ENCODE measurements at regions not wholly inside any gene's neighbourhood (a gene's known extent, or its start where the extent isn't known, plus 50 kb on each side); places are given as distances from the start of the nearest gene placed in this dataset.

DNA sequence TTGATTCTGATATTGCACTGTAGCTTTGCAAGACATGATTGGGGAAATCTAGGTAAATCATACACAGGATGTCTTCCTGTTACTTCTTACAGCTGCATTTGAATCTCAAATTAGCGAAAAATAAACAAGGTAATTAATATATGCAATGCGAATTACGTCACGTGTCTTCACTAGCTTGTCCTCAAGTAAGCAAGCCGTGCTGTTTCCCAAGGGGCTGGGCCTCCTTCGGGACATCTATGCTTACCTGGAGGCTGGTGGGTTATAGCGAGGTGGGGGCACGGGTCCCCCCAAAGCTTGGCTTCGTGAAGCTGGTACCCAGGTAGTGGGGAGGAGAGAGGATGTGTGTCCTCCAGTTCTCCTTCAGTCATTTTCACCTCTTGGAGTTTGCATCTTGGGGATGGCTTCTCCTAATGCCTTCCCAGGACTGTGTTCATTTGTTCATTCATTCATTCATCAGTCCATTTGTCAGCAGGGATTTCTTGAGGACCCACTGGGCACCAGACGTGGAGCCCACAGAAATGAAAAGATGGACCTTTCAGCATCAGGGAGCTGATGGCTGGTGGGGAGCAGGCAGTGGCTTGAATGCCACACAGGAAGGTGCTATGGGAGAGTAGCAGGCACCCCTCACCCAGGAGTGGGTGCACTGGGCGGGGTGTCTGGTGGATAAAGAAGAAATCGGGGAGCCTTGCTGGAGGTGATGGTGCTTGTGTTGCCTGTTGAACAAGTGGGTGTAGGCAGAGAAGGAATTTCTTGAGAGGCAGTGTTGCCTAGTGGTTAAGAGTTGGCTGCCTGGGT lies 155.1 kb downstream of the GLI2 start:
- TF ChIP-seq, protein P1, sequence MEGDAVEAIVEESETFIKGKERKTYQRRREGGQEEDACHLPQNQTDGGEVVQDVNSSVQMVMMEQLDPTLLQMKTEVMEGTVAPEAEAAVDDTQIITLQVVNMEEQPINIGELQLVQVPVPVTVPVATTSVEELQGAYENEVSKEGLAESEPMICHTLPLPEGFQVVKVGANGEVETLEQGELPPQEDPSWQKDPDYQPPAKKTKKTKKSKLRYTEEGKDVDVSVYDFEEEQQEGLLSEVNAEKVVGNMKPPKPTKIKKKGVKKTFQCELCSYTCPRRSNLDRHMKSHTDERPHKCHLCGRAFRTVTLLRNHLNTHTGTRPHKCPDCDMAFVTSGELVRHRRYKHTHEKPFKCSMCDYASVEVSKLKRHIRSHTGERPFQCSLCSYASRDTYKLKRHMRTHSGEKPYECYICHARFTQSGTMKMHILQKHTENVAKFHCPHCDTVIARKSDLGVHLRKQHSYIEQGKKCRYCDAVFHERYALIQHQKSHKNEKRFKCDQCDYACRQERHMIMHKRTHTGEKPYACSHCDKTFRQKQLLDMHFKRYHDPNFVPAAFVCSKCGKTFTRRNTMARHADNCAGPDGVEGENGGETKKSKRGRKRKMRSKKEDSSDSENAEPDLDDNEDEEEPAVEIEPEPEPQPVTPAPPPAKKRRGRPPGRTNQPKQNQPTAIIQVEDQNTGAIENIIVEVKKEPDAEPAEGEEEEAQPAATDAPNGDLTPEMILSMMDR (conservative IDR thresholded peaks at IDR 0.05; ENCODE audit: low read length) = no peak
- TF ChIP-seq EZH2phosphoT487 (IDR thresholded peaks at IDR 0.05; ENCODE audit: borderline replicate concordance) = no peak
